Right forelimb (tissue), 1 donor: ENCODE measurements at regions not wholly inside any gene's neighbourhood (a gene's known extent, or its start where the extent isn't known, plus 50 kb on each side); places are given as distances from the start of the nearest gene placed in this dataset.

ENCODE experiments used
- DNase-seq: peaks from one replicate; pipeline ENCODE4 v3.0.0-alpha.2; 2018

DNA sequence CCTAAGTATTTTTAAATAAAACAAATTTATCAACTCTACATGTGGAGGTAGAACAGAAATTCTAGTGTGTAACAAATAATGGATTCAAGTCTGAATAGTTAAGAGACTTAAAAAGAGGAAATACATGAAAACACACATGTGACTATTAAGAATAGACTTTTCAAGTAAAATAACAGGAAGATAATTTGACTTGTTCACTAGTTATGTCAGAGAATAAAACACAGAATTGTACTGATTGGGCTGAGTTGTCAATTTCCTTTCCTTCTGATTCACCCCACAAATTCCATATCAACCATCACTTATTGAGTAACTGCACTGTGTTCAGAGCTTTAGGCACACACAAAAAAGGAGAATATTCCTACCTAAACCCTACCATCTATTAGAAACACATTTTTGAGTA is 557.2 kb downstream of the TUSC7 start:
- DNase-seq: no peak

DNA sequence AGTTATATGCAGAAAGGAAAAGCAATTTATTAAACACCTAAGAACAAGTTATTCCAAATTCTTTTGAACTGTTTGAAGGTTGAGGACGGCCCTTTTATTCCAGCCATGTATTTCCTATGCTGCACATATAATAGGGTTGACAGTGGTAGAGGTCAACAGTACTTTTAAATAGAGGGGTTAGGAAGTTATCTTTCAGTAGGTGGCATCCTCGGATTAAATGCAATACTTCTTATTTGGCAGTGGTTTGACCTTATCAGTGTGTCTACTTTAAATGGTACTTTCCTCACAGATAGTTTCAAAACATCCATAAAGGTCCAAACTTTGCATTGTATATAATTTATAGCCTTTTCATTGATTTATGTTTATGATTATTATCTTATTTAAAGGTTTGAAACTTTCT is 558.7 kb downstream of the TUSC7 start:
- DNase-seq: no peak

DNA sequence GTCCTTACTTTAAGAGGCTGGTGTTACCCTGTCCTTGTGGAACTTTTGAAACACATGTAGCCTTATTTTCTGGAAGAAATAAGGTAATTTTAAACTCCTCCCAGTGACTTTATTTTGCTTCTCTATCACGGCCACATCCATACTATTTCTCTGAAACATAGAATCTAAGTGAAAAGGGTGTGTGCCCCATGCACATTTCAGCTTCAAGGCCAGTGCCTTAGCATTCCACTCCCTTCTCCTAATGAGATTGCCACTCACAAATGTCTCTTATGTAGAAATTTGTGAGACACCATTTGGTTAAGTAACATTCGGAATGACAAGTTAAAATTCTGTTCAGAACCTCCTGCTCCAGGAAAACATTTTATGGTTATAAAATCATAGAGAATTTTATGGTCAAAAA is 562.7 kb downstream of the TUSC7 start:
- no peak for DNase-seq

DNA sequence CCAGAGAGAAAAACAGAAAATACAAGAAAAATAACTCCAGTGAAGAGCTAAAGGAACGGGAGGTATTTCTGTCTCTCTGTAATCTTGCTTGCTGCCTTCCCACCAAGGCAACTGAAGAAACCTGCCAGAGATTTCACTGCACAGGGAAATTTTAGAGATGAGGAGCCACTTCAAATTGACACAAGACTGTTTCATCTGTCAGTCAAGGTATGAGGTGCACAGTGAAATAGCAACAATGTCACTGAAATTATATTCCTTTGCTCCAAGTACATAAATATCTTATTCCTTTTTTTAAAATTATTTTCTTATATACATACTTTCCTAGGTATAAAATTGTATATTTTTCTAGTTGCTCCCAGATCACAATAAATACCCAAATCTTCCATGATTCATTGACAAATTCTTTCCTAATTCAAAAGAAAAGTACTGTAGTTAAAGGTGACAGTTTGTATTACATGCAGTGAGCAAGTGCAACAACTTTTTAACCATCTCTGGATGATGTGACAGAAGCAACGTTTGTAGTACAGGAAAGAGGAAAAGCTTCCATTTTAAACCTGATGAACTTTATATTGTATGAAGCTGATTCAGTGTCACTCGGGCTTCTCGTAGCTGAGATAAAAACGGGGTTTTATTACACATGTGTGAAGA is 563.4 kb downstream of the TUSC7 start:
- no peak for DNase-seq

DNA sequence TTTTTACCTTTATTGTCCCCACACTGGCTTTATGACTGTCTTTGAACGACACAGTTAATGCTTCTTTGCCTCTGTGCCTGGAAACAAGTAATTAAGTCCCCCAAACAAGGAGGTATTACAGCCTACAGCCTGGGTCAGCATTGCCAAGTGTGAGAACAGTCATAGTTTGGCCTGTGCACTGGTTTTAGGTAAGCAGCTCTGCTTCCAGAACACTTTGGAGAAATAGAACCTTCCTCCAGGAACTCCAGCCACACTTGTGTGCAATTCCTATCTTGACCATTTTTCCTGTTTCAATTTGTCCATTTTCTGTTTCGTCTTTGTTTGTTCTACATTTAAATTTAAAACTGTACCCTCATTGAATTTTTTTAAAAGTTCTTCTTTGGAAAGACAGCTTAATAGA is 568.2 kb downstream of the TUSC7 start:
- no peak for DNase-seq

DNA sequence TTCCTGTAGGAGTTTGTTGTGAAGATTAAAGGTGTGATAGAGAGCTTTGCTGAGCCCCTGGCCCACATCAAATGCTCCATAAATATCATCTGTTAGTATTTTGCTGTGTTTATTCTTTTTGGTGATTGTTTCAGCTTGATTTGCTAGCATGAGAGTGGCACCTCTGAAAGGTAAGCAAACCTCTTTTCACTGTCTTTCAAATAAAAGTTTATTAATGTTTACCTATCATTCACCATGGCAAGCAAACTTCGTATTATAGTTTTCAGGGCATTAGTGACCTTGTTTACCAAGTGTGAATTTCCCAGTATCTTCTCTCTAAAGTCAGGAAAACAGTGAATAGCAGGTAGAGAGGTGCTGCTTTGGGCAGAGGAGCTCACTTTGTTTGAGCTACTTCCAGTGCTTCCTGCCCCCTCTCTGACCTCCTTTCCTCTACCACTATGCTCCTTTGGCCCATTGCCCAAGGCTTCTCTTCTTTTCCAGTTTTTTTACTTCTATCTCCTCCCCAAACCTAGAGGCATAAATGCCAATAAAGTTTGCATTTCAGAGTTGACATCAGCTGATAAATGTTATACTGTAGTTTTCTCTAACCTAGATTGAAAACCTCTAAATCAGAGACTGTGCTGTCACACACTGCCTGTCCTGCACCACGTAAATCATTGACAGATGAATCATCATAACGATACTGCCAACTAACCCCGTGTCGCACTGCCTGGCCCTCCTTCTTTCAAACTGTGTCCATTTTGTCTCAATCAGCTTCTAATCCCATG is 569.0 kb downstream of the TUSC7 start:
- DNase-seq: no peak

DNA sequence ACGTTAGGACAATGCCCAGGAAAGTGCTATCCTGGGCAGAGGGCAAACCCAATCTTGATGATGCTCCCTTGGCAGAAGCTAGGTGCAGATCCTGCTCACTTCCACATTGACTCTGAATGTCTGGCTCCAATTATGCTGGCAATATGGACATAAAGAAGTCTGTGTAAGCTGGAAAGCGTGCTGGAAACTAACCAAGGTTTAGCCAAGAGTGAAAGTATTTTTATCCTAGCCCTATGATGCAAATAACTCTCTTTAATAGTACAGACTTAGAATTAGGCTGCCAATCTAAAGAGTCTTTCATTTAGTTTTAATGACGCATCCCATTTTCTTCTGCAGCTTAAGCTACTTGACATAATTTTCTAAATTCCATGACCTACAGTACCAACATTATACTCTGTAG is 571.8 kb downstream of the TUSC7 start:
- DNase-seq: no peak

DNA sequence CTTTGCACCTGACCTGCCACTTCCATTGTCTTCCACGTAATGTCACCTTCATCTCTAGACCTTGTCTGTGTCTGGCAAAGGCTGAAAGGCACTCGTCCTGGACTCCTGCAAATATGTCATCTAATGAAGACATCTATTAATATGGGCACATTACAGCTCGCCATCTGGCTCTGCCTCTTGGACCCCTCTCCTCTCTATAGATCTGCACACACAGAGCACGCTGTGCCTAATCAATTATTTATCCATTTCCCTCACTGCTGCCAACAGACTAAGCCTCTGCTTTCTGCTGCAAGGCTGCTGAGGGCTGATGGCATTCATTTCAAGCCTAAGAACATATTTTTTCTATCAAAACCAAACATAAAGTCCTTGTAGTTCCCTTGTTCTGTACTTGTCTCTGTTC is 573.0 kb downstream of the TUSC7 start:
- no peak for DNase-seq

DNA sequence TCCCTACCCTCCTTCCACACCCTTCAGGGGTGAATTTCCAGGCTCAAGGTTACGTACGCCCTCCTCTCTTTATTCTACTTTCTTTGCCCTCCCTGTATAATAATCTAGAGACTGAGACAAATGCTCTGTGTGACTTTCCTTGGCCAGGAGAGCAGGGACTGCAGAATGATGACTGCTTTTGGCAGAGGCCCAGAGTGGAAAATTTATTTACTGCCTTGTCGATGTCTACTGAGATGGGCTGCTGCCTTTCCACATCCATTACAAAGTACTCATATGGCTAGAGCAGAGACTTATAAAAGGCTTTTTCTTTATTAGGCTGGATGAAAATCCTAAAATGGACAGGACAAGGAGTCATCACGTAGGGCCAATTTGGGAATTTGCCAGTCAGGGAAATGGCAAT is 576.2 kb downstream of the TUSC7 start:
- no peak for DNase-seq

DNA sequence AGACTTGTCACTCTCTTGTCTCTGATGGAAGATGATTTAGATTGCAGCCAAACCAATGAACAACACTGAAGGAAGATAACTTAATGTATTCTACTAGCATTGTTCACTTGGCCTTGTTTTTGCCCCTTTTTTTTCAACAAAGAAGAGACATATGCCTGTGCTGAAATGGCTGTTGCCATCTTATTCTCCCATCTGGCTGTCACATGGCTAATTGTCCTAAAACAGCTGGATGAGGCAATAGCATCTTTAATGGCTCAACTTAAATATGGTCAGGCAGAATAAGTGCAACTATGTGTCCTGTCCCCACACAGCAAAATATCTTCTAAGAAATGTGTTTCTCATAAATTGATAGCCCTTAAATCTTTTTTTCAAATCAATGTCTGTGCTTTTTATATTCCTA is 576.9 kb downstream of the TUSC7 start:
- DNase-seq: no peak

DNA sequence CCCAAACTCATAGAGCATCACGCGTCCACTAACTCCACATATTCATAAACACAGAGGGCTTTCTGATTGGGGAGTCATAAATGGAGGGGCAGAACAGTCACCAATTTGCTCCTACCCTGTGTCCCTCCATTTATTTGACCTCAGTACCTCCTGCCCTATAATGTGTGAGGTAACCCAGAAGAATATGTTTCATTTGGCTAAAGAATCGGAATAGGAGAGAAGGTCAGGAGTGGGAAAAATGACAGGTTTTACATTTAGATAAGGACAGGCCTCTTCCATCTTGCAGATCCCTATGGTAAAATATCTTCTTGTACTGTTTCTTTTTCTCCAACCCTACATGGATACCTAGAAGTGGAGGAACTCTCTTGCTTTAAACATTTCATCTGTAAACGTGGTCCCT is 578.0 kb downstream of the TUSC7 start:
- no peak for DNase-seq

DNA sequence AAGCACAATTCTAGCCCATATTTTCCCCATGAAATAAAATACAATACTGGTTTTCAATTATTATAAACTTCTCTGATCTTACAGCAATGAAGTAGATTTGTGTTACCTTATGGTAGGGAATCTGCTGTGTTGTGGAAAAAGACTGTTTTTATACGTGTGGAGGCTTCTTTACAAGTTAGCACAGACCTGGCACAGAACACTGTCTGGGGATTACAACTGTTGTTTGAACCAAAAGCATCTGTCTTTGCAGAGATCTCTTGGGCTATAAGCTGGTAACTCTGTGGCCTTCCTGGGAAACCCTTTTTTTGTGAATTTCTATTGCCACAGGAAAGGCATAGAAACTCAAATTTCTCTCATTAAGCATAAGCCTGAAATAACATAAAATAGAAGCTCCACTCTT is 581.9 kb downstream of the TUSC7 start:
- DNase-seq: no peak

DNA sequence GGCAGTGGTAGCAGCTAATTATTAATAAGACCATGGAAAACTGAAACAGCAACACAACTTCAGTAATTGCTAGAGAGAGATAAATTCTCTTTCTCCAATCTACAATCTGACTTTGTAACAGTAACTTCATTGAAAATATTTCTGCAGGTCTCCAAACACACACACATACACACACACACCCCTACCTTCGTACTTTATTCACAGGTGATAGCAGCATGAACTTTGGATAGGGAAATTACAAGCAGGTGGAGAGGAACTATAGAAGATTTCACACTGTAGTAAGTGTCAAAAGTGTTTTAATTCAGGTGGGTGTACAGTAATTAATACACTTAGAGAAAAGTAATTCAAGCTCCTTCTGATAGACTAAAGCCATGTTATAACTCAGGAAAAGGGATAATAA is 587.5 kb downstream of the TUSC7 start:
- DNase-seq: no peak

DNA sequence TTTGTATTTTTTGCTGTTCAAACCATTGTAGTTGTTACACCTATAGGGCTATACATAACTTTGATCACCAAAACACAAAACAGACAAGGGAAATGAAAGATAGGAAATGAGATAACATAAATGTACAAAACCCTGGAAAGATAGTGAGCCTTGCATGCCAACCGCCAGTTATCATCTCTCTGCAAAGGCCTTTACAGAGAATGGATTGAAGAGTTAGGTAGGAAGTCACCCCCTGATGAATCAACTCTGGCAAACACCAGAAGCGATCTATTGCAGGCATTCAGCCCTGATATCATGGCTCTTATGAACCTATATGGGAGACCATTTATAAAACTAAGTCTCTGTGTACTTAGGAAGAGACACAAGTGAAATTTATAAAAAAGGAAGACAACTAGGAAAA is 588.0 kb downstream of the TUSC7 start:
- no peak for DNase-seq

DNA sequence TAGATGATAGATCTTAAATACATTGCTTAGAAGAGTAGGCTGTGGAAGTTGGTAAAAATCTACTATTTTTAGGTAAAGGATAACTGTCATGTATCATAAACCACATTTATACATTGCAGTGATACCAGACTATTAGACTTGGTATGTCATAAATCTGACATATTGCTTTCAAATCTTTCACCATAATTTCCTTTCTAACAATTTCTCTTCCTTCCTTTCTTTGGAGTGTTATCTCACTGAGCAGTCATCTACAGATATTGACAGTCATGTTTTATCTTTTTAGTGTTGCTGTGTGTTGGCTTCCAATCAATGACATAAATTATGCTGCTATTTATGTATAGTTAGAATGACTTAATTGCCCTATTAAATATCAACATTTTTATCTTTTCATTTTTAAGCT is 588.7 kb downstream of the TUSC7 start:
- no peak for DNase-seq

DNA sequence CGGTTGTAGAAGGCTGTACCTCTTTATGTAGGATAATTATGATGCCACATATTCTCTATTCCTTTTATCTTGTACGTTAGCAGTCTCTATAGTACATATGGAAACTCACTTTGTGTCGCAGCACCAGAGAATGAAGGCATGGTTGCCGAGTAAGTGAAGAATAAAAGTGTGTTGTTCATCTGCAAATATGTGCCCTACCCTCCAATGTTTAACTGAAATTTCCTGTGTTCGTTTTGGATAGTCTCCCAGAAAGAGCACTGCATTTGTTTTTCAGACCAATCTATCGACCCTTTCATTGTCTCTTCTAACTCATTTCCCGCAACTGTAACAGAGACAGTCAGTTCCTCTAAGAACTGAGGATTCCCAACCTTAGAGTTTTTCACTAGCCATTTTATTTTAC is 592.8 kb downstream of the TUSC7 start:
- no peak for DNase-seq

DNA sequence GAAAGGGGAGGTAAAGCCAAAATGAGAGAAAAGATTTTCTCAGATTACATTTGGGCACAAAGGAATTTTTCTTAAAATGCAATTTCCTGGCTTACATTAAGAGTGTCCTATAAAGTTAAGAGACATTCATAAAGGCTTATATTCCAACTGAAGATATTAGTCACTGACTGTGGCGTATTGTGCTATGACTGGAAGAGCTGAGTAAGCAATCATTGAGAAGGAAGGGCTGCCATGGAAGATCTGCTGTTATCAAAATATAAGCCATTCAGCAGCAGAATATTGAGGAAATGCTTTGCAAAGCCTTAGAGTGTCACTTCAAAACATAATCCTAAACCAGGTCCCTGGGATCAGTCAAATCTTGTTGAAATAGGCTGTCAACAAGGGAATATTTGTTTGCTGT is 593.9 kb downstream of the TUSC7 start:
- no peak for DNase-seq

DNA sequence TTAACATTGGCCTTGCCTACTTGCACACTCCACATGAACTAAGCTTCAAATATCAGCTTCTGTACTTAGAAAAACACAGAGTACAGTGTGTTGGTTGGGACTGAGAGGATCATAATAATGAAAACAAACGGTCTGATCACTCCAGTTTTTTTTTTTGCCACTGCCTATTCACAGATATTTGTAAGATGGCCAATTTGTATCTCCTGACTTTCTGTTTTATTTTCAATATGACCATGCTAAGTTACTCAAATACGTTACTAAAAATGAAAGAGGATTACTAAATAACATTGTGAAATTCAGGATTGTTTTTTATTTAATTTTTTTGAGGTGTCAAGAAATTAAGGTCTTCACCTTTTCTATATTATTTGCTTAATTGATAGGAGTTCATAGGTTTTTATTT is 595.1 kb downstream of the TUSC7 start:
- no peak for DNase-seq

DNA sequence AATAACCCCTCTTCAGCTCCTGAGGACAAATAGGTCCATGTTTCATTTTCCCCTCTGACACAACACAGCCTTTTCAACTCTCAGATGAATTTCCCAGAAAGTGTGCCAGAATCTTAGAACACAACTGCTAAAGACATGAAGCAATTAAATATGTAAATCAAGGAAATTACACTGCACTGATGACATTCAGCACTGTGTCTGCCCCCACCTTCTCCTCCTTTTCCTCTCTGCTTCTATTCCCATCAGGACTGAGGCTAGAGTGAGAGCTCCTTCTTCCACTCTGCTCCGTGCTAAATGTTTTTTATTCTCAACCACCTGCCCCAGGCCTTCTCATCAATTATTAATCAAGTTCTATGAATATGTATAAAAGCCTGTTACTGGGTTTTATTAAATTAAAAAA is 596.1 kb downstream of the TUSC7 start:
- DNase-seq: no peak

DNA sequence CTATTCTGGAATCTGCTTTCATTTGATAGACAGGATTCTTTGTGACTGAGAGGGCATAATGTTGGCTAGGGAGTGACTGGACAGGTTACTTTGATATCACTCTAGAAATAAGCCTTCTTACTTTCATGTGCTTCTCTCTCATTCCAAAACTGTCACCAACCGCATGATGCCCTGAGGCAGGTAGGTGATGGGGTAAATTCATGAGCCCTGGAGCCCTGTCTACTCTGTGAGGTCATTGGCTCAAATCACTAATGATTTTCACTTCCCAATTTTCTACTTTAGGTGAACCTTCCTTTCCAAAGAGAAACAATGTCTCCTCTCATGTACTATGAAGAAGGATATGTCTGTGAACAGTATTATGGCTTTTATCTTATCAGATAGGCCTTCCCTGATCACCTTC is 596.7 kb downstream of the TUSC7 start:
- no peak for DNase-seq

DNA sequence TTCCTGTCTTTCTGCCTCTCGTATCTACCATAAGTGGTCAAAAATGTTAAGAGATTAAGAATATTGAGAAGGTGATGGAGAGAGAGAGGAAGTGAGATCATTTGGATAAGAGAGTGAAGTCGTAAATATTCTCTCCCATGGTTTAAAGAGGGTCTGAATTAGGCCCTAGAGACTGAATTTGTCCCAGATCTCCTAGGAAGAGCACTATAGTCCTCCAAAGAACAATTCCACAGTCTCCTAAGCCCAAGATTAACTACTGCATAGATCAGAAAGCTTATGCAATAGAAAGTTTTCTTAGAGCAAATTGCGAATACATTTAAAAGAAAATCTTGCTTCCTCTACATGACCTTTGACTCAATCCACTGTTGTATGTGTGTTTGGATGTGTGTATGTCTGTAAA is 598.8 kb downstream of the TUSC7 start:
- no peak for DNase-seq

DNA sequence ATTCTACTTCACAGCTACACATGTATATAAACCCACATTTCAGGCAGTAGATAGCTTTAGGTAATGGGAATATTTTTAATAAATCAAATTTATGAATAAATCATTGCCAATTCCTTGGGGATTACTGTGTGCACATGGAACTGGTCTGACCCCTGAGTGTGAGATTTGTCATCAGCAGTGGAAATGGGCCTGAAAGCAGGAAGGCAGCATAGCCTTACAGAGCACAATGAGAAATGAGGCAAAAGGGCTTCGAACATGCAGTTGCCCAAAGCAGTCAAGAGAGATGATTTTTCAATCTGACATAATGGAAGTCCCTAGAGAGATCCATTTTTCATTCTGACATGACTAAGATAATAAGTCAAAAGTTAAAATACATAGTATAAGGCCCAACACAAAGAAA is 599.2 kb downstream of the TUSC7 start:
- no peak for DNase-seq

DNA sequence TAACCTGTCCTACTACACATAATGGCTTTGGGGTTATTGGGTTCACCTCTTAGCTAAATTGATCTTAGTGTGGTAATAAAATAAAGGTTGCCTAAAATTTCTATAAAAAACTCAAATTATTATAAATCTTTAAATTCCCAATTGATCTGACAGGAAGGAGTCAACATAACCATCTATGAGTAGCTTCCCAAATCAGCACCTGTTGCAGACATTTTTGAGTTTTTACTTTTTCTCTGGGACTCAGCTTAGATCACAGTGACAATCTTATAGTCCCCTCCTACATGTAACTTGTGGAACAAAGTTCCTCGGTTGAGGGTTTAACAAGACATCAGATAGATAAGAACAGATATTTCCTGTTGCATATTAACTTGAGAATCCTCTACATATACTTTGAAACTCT is 601.0 kb downstream of the TUSC7 start:
- no peak for DNase-seq

DNA sequence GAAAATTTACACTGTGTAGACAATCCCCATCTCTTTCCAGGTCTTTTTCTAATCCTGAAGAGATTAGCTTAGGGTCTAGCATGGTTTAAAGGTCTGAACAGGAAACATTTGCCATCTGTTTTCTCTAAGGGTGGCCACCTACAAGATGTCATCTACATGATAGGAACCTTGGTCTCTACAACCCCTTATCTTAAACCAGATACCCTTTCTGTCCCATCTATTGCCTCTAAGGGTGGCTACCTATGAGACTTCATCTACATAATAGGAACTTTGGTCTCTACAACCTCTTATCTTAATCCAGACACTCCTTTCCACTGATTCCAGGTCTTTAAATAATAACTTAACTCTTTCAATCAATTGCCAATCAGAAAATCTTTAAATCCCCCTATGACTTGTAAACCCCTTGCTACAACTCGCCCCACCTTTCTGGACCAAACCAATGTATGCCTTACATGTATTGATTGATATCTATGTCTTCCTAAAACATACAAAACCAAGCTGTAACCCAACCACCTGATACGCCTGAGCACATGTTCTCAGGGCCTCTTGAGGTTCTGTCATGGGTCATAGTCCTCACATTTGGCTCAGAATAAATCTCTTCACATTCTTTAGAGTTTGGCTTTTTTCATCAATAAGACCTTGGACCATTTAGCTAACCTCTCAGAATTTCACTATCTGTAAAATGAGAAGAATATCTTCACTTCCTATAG is 605.0 kb downstream of the TUSC7 start:
- no peak for DNase-seq
